Thyroid gland (tissue), 4 donors: ENCODE measurements at regions not wholly inside any gene's neighbourhood (a gene's known extent, or its start where the extent isn't known, plus 50 kb on each side); places are given as distances from the start of the nearest gene placed in this dataset.
"Not testable (repeated sequence)": the region's sequence is repeated elsewhere in the genome, so short reads cannot be mapped to it uniquely, and the experiment has no call there.

Experiments used
- DNase-seq, 2 donors: peaks; one replicate each; pipeline ENCODE4 v3.0.0-alpha.2; 2019
- H3K27ac ChIP-seq, 3 donors: fragments of 200-600 bp; sonication (generic); 1 replicate in 2 of 3; 2 replicates in 1 of 3; pipeline ENCODE4 v1.5.1; 2016 to 2019; ENCODE audit warnings: mild to moderate bottlenecking in 1 of 3, moderate library complexity in 1 of 3
- H3K27me3 ChIP-seq: fragments of 200-600 bp; sonication (generic); one replicate; pipeline ENCODE4 v1.5.1; 2019
- H3K36me3 ChIP-seq, 2 donors: fragments of 200-600 bp; sonication (generic); one replicate each; pipeline ENCODE4 v1.5.1; 2016 to 2019
- H3K4me1 ChIP-seq, 2 donors: fragments of 200-600 bp; sonication (generic); one replicate each; pipeline ENCODE4 v1.5.1; 2017 to 2019
- H3K4me3 ChIP-seq, 3 donors: fragments of 200-600 bp; sonication (generic); replicated peaks in 1 of 3; 1 replicate in 2 of 3; 2 replicates in 1 of 3; pipeline ENCODE4 v1.5.1; 2016; ENCODE audit warnings: mild to moderate bottlenecking in 1 of 3
- H3K9me3 ChIP-seq: fragments of 200-600 bp; sonication (generic); one replicate; pipeline ENCODE4 v1.5.1; 2017
- WGBS, 2 donors: methylation state at CpG; one replicate each; pipeline ENCODE4 v1.1.5; 2017; 5-methylcytosine and 5-hydroxymethylcytosine counted together
- intact Hi-C: fragments of 100-400 bp; cut with DNase I; formaldehyde crosslinking; loops from one replicate; pipeline ENCODE4 v1.15.1; 2023

DNA sequence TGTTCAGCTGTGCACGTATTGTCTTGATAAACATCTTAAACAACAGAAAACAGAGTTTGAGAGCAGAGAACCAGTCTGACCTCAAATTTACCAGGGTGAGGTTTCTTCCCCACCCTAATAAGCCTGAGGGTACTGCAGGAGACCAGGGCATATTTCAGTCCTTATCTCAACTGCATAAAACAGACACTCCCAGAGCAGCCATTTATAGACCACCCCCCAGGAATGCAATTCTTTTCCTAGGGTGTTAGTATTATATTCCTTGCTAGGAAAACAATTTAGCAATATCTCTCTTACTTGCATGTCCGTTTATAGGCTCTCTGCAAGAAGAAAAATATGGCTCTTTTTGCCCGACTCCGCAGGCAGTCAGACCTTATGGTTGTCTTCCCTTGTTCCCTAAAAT, 747.2 kb downstream of the TTLL7 start:
- H3K36me3 ChIP-seq, DNase-seq, H3K9me3 ChIP-seq, H3K27me3 ChIP-seq, intact Hi-C loops, H3K4me1 ChIP-seq, H3K4me3 ChIP-seq, H3K27ac ChIP-seq: not testable (repeated sequence)
- 94 to 96% methylated on average over 4 of the region's 4 CpGs for WGBS, 2 donors

DNA sequence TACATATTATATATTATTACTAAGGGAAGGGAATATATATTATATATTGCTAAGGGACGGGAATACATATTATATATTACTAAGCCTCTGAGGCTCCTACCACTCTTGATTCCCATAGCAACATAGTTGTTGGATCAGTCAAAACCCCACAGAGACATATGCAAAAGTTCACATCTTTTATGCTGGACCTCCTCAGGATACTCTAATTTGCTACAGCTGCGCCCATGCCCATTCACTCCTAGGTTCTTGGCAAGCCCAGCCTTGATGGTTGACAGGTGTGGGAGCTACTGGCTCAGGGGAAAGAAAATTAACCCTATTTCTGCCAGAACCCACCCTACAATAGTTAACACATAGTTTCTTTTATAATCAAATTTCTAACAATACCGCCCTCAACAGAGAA, 752.2 kb downstream of the TTLL7 start:
- H3K9me3 ChIP-seq, intact Hi-C loops, DNase-seq, H3K4me1 ChIP-seq, H3K4me3 ChIP-seq, H3K27ac ChIP-seq, H3K27me3 ChIP-seq, H3K36me3 ChIP-seq: not testable (repeated sequence)
- WGBS, 2 donors, result 89 to 97% methylated on average over 3 of the region's 3 CpGs

DNA sequence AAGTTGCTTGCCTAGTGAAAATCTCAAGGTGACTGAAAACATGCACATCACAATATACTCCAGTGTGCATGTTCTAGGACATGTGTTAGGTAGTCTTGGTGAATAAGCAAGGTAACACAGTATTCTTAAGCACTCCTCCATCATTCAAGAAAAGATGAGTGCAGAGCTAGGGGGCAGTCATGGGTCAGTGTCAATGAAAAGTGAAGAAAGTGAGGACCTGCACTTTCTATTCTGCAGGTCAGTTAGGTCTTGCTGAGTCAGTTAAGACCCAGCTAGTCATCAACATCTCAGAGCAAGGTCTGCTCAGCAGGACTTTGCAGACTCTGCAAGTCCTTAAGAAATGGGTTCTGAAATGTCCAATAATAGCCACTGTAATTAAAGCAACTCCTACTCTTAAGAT, 754.1 kb downstream of the TTLL7 start:
- H3K4me1 ChIP-seq, H3K4me3 ChIP-seq, intact Hi-C loops: not testable (repeated sequence)

DNA sequence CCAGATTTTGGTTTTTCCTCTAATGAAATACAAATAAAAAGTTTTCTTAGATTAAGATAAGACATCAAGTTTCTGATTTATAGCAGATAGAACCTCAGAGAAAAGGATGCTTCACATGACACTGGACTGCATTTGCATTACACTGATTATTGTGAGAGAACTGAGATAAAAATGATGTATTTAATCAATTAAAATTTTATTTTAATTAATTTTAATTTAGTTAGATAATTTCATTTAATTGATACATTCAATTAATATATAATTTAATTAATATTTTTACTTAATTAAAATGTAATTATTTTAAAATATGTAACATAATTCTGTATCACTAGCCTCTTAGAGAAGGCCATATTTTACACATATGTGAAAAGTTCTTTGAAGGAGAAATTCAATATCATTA, 759.4 kb downstream of the TTLL7 start:
- intact Hi-C loops, DNase-seq, H3K27me3 ChIP-seq, H3K9me3 ChIP-seq, H3K36me3 ChIP-seq, H3K4me3 ChIP-seq, H3K4me1 ChIP-seq, H3K27ac ChIP-seq: not testable (repeated sequence)

More for the DNA sequence above, 754.1 kb downstream of the TTLL7 start:
- not testable (repeated sequence) for H3K27ac ChIP-seq, DNase-seq, H3K9me3 ChIP-seq, H3K27me3 ChIP-seq, H3K36me3 ChIP-seq

DNA sequence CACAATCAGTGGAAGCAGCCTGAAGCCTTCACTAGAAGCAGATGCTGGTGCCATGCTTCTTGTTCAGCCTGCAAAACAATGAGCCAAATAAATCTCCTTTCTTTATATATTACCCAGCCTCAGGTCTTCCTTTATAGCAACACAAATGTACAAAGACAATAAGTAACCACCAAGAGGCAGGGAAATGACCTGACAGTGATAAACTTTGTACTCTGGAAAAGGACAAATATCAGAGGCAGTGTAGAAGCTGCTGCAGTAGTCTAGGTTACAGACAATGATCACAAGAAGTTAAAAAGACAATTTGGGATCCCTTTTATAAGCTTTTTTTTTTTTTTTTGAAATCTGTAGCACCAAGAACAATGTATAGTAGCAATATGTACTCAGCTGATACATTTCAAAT, 760.3 kb downstream of the TTLL7 start:
- DNase-seq, H3K27ac ChIP-seq, H3K9me3 ChIP-seq, H3K4me3 ChIP-seq, H3K27me3 ChIP-seq, H3K4me1 ChIP-seq, intact Hi-C loops, H3K36me3 ChIP-seq: not testable (repeated sequence)

DNA sequence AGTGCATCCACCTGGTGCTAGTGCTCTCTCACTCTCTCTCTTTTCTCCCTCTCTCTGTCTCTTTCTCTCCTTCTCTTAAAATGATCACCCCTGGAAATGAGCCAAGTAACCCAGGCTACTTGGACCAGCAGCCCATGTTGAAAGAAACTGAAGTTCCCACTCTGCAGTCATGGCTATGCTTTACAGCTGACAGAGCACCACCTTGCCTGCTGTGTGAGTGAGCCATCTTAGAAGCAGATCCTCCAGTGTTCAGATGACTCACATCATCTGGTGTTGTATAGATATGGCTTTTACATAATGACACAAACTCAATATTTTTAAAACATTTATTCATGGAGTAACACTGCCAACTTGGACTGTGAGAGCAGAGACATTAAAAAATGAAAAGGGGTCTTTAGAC, 779.1 kb downstream of the TTLL7 start:
- H3K4me1 ChIP-seq, H3K27ac ChIP-seq, H3K36me3 ChIP-seq, H3K4me3 ChIP-seq, H3K9me3 ChIP-seq, H3K27me3 ChIP-seq, DNase-seq, intact Hi-C loops: not testable (repeated sequence)

DNA sequence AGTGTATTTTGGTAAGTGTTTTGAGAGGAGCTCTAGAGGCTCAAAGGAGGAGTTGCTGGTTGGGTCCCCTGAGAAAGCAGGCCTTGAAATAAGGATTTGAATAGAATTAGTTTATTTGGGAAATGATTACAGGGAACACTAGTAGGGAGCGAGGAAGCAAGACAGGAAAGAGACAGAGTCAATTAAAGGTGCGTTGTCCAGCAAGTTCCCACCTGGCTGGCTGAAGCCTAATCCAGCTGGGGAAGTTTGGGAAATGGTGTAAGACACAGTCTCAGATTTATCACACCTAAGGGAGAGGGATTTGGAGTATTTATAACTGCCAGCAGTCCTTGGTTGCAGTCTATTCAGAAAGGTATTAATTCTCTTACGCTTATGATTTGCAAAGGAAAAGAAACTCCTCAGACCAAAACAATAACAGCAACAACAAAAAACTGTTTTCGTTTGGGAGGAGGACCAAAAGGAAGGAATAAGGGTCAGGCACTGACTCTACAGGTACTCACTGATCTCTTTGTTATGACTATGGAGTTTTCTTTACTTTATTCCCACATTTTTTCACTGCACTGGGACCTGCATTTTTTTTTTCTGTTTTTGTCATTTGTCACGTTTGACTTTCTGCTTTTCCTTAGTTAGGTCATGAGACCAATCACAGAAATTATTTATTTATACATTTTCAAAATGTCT, 780.8 kb downstream of the TTLL7 start:
- H3K4me1 ChIP-seq, result peaks cover 0 to 12% of the 10 kb centered on the region in 2 donors
- DNase-seq, result peak; percentile 1 to 9
- peak overlapping the region in 1 of 3 donors; percentile 16 for H3K27ac ChIP-seq
- H3K36me3 ChIP-seq, H3K27me3 ChIP-seq, H3K9me3 ChIP-seq, intact Hi-C loops, H3K4me3 ChIP-seq: not testable (repeated sequence)
- WGBS, 2 donors, result 54 to 55% methylated on average over 5 of the region's 5 CpGs

DNA sequence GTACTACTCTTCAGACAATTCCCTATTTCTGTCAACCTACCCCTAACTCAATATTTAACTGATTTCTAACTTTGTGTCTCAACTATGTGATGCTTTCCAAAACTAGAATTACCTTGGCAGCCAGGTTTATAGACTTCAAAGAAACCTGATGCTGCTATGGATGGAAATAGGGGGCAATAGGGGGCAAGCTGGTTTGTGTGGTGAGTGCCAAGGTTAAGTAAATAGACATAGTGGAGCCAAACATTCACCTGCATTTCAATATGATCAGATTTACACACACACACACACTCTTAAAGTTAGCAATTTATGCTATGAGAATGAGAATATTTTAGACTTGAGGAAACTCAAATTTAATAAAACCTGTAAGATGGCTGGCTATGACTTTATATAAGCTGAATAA, 784.6 kb downstream of the TTLL7 start:
- H3K4me3 ChIP-seq, DNase-seq, H3K27me3 ChIP-seq, H3K9me3 ChIP-seq, intact Hi-C loops, H3K36me3 ChIP-seq, H3K27ac ChIP-seq: not testable (repeated sequence)
- peaks cover 0 to 12% of the 10 kb centered on the region in 2 donors for H3K4me1 ChIP-seq

DNA sequence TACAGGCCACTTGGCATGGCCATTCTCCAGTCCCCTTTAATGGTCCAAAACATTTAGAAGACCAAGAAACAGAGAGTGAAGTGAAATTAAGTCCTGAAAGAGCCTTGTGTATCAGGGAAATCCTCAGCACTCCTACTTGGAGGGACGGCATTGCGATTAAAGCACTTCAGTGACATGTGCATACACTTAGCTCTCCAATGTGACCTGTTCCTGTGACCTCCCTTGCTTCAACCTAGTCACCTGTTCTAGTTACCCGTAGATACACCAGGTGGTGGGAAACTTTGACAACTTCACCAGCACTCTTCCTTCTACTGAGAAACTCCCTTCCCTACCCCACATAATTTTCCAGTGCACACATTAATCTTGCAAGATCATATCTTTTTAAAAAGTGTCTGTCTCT, 785.3 kb downstream of the TTLL7 start:
- H3K9me3 ChIP-seq, intact Hi-C loops, H3K27me3 ChIP-seq, DNase-seq, H3K27ac ChIP-seq, H3K36me3 ChIP-seq, H3K4me3 ChIP-seq: not testable (repeated sequence)
- WGBS, 2 donors, result 86 to 89% methylated on average over 3 of the region's 3 CpGs
- H3K4me1 ChIP-seq, result peaks cover 0 to 12% of the 10 kb centered on the region in 2 donors

DNA sequence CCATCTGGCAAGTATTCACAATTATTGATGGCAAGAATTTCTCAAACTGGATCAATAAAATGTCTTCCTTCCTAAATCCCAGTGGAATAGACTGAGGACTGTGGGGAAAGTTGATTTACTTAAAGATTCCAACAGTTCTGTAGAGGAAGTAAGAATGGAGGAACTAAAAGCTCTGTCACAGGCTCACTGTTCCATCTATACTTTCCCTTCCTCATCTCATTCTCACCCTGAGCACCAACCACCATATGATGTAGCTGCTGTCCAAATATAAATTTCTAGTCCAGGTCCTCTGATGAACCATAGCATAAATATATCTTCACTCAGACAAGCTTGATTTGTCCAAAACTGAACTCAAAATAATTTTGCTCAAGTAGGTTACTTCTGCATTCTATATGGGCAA, 786.9 kb downstream of the TTLL7 start:
- H3K4me3 ChIP-seq, H3K27ac ChIP-seq, DNase-seq, H3K4me1 ChIP-seq, intact Hi-C loops, H3K36me3 ChIP-seq, H3K9me3 ChIP-seq, H3K27me3 ChIP-seq: not testable (repeated sequence)

DNA sequence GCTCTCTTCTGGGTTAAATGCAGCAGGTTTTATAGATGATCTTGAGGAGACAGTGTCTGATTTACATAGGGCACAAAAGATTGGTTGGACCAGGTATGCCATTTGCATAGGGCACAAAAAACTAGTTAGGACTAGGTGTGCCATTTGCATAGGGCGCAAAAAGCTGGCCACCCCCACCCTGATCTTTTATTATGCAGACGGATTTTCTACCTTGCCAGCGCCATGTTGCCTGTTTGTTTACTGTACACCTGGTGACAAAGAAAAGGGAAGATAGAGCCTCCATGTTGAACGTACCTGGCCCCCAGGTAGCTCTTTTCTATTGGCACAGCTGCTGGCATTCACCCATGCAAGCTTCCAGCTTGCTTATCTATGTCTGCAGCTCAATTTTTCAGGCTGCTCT, 790.4 kb downstream of the TTLL7 start:
- H3K36me3 ChIP-seq, H3K4me3 ChIP-seq, intact Hi-C loops, DNase-seq, H3K27me3 ChIP-seq, H3K9me3 ChIP-seq, H3K4me1 ChIP-seq, H3K27ac ChIP-seq: not testable (repeated sequence)
- 95 to 98% methylated on average over 4 of the region's 4 CpGs for WGBS, 2 donors

DNA sequence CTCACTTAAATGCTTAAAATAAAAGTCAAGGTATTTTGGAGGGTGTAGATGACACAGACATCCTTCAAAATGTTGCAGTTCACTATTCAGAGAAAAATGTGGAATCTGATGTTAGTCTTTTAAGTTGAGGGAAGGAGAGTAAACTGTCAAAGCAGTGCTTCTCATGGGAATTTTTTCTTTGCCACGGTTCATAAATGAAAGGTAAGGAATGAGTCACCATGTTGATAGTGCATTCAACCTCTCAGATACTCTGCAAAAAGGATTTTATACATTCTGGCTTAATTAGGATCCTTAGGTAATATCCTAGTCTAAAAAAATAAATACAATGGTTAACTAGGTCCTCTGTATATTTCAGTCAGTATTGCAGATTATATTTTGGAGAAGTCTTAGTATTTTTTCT, 804.3 kb downstream of the TTLL7 start:
- H3K4me1 ChIP-seq, H3K4me3 ChIP-seq, H3K27me3 ChIP-seq, H3K27ac ChIP-seq, H3K36me3 ChIP-seq, DNase-seq, H3K9me3 ChIP-seq, intact Hi-C loops: not testable (repeated sequence)
- 68 to 74% methylated on average over 1 of the region's 1 CpG for WGBS, 2 donors

DNA sequence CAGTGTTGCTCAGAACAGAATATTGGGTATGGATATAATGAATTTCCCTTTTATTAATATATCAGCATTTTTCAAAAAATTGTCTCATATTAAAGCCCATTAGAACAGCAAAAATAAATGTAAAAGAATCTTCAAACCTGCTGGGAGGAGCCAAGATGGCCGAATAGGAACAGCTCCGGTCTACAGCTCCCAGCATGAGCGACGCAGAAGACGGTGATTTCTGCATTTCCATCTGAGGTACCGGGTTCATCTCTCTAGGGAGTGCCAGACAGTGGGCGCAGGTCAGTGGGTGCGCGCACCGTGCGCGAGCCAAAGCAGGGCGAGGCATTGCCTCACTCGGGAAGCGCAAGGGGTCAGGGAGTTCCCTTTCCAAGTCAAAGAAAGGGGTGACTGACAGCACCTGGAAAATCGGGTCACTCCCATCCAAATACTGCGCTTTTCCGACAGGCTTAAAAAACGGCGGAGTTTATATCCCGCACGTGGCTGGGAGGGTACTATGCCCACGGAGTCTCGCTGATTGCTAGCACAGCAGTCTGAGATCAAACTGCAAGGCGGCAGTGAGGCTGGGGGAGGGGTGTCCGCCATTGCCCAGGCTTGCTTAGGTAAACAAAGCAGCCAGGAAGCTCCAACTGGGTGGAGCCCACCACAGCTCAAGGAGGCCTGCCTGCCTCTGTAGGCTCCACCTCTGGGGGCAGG, 816.8 kb downstream of the TTLL7 start:
- H3K4me1 ChIP-seq, intact Hi-C loops, H3K9me3 ChIP-seq, H3K36me3 ChIP-seq, DNase-seq, H3K27me3 ChIP-seq, H3K27ac ChIP-seq, H3K4me3 ChIP-seq: not testable (repeated sequence)
- WGBS, 2 donors, result 88 to 91% methylated on average over 25 of the region's 26 CpGs

DNA sequence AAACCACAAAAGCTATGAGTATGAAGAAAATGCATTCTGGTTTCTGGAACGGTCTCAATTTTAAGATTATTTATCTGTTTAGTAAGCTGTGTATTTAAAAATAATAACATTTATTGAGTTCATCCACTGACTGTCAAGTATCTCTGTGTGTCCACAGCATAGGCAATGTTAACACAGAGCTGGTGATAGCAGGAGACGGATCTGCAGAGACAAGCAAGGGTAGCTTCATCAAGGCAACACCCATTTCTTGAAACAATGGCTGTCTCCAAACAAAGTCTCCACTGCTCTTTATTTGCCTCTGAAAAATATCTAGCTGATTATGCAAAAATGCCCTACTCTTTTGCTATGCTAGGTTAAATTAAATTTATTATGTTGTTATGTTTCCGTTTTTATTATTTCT, 818.3 kb downstream of the TTLL7 start:
- H3K36me3 ChIP-seq, DNase-seq, H3K27me3 ChIP-seq, H3K9me3 ChIP-seq, H3K4me1 ChIP-seq, intact Hi-C loops, H3K4me3 ChIP-seq, H3K27ac ChIP-seq: not testable (repeated sequence)
- 69 to 94% methylated on average over 3 of the region's 3 CpGs for WGBS, 2 donors
